ENCODE measurements at regions not wholly inside any gene's neighbourhood (a gene's known extent, or its start where the extent isn't known, plus 50 kb on each side); places are given as distances from the start of the nearest gene placed in this dataset.

DNA sequence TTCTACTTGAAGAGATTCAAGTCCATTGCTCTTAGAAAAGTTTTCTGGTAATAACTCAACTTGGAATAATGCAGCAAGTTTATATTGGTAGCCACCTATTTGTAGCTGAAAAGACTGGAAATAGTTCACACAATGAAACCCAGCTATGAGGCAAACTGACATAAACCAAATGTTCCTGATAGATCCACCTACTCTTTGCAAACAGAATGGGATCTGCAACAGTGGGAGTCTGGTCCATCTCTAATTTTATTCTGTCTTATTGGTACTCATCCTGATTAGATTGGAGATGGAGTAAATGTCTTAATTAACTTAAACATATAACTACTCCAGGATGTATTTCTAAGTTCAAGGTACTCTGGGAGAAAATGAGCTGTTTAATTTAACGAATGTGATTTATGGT, 438.0 kb downstream of the OLFM4 start:
- H3K36me3 ChIP-seq (ENCODE audit: insufficient read depth in 1 of 2, low read depth in 1 of 2), result no peaks in the 10 kb centered on the region
- H3K4me3 ChIP-seq, result no peak overlapping the region
- DNase-seq, result no peak
- TF ChIP-seq, protein P1, sequence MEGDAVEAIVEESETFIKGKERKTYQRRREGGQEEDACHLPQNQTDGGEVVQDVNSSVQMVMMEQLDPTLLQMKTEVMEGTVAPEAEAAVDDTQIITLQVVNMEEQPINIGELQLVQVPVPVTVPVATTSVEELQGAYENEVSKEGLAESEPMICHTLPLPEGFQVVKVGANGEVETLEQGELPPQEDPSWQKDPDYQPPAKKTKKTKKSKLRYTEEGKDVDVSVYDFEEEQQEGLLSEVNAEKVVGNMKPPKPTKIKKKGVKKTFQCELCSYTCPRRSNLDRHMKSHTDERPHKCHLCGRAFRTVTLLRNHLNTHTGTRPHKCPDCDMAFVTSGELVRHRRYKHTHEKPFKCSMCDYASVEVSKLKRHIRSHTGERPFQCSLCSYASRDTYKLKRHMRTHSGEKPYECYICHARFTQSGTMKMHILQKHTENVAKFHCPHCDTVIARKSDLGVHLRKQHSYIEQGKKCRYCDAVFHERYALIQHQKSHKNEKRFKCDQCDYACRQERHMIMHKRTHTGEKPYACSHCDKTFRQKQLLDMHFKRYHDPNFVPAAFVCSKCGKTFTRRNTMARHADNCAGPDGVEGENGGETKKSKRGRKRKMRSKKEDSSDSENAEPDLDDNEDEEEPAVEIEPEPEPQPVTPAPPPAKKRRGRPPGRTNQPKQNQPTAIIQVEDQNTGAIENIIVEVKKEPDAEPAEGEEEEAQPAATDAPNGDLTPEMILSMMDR (IDR thresholded peaks at IDR 0.05), result no peak
- no peaks in the 10 kb centered on the region for H3K9me3 ChIP-seq
- no peaks in the 10 kb centered on the region for H3K27me3 ChIP-seq (ENCODE audit: insufficient read depth in 3 of 3, low read length in 2 of 3)
- no peaks in the 10 kb centered on the region for H3K4me1 ChIP-seq
- WGBS, 3 donors, result 85 to 92% (median 86%) methylated on average over 1 of the region's 1 CpG
- H3K27ac ChIP-seq, result no peak overlapping the region
- intact Hi-C loops (cut with DNase I), result no loop called here
- ATAC-seq, result no peak

DNA sequence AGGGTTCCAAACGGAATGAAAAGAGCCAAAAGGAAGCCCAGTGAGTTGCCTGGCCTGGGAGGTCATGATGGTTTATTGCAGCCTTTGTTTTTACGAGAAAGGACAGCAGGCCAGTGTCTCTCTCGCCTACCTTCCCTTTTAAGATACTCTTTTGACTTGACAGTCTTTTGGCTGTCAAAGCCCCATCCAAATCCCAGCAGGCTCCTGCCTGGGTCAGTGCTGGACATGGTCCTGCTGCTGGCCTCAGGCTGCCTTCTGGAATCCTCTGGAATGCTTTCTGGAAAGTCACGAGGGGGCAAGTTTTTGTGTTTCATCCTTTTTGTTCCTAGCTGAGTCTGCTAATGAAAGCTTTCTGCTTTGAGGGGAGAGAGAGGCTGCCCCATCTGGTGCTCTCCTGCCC, 444.8 kb downstream of the OLFM4 start:
- Histone ChIP-seq H3K9me3 (no peaks in the 10 kb centered on the region), H3K36me3 (ENCODE audit: insufficient read depth in 1 of 2, low read depth in 1 of 2) (no peaks in the 10 kb centered on the region), H3K4me3 (no peak overlapping the region), H3K27ac (no peak overlapping the region), H3K4me1 (no peaks in the 10 kb centered on the region), H3K27me3 (ENCODE audit: insufficient read depth in 3 of 3, low read length in 2 of 3) (no peaks in the 10 kb centered on the region)
- DNase-seq, result no peak
- intact Hi-C loops (cut with DNase I), result no loop called here
- TF ChIP-seq, protein P1 (IDR thresholded peaks at IDR 0.05), result no peak
- 31 to 42% (median 38%) methylated on average over 4 of the region's 4 CpGs for WGBS, 3 donors
- ATAC-seq, result no peak

DNA sequence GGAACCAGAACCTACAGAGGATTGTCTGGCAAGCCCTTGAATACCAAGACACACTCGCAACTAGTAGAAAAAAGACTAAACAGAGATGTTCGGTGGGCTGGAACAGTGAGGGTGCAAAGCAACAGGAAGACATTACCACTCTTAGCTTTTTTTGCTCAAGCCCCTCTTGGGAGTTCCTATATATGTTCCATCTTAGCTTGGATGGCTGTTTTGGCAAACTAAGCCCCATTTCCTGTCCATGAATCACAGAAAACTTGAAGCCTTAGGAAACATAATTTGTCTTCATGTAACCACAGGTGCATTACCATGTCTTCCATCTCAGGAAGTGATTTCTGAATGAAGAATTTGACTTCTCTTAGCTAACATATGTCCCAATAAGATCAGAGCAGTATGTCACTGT, 446.3 kb downstream of the OLFM4 start:
- Histone ChIP-seq H3K36me3 (ENCODE audit: insufficient read depth in 1 of 2, low read depth in 1 of 2) (no peaks in the 10 kb centered on the region), H3K4me1 (no peaks in the 10 kb centered on the region), H3K27ac (no peak overlapping the region), H3K4me3 (no peak overlapping the region), H3K27me3 (ENCODE audit: insufficient read depth in 3 of 3, low read length in 2 of 3) (no peaks in the 10 kb centered on the region), H3K9me3 (no peaks in the 10 kb centered on the region)
- ATAC-seq (no peak), DNase-seq (no peak)
- intact Hi-C loops (cut with DNase I), result no loop called here
- 63 to 68% (median 64%) methylated on average over 2 of the region's 2 CpGs for WGBS, 3 donors
- TF ChIP-seq, protein P1 (IDR thresholded peaks at IDR 0.05), result no peak

DNA sequence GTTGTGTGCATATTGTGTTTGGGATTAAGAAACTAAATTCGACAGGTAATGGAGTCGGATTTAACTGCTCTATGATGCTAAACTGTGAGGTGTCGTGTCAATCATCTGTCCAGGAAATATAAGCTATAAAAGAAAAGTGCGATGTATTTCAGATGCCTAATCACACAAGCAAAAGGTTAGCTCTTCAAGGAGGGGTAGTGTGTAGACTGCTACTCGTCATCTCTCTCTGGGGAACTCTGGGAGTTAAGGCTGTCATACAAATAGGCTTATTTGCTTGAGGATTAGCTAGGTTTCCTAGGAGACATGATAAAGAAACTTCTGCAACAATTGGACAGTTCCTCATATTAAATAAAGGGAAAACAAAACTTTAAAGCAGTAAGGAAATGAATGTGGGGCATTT, 462.1 kb downstream of the OLFM4 start:
- Histone ChIP-seq H3K9me3 (no peaks in the 10 kb centered on the region), H3K4me1 (no peaks in the 10 kb centered on the region), H3K27me3 (ENCODE audit: insufficient read depth in 3 of 3, low read length in 2 of 3) (no peaks in the 10 kb centered on the region), H3K4me3 (no peak overlapping the region), H3K27ac (no peak overlapping the region), H3K36me3 (ENCODE audit: insufficient read depth in 1 of 2, low read depth in 1 of 2) (no peaks in the 10 kb centered on the region)
- DNase-seq, result no peak
- TF ChIP-seq, protein P1 (IDR thresholded peaks at IDR 0.05), result no peak
- intact Hi-C loops (cut with DNase I), result no loop called here
- ATAC-seq, result no peak
- WGBS, 3 donors, result 12 to 25% (median 15%) methylated on average over 5 of the region's 5 CpGs

DNA sequence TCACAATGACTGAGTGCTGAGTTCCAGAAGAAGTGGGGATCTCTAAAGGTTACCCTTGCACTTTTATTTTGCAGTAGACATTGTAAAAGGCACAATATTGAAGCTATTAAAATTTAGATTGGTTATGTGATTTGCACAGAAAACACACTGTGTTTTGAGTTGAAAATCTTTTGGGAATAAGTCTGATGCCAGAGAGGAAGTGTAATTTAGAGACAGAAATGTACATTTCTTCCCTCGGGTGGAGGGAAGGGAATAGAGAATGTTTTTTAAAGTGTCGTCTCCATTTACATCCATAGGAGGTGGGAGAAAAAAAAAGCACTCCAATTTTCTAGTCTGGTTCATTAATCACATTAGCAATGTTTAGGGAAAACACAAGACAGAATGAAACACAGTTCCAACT, 465.8 kb downstream of the OLFM4 start:
- ATAC-seq, result no peak
- H3K36me3 ChIP-seq (ENCODE audit: insufficient read depth in 1 of 2, low read depth in 1 of 2), result no peaks in the 10 kb centered on the region
- intact Hi-C loops (cut with DNase I), result no loop called here
- H3K4me1 ChIP-seq, result no peaks in the 10 kb centered on the region
- no peak for DNase-seq
- TF ChIP-seq, protein P1 (IDR thresholded peaks at IDR 0.05), result no peak
- H3K27me3 ChIP-seq (ENCODE audit: insufficient read depth in 3 of 3, low read length in 2 of 3), result no peaks in the 10 kb centered on the region
- H3K27ac ChIP-seq, result no peak overlapping the region
- WGBS, 3 donors, result 36 to 55% (median 47%) methylated on average over 2 of the region's 2 CpGs
- H3K9me3 ChIP-seq, result no peaks in the 10 kb centered on the region
- H3K4me3 ChIP-seq, result no peak overlapping the region

All from psoas muscle (tissue), 7 donors.